A673 (cell line): ENCODE measurements at regions not wholly inside any gene's neighbourhood (a gene's known extent, or its start where the extent isn't known, plus 50 kb on each side); places are given as distances from the start of the nearest gene placed in this dataset.

Experiments
- BruUV-seq: library from RNA; stranded (reverse); fragments of 400-500 nt; replicated peaks from 2 replicates; lab custom pipeline; 2021; lab: Mats Ljungman, UMichigan
- CTCF ChIA-PET: fragments of 300-600 bp; sonication (Branson Sonifier 250); formaldehyde crosslinking; loops from one replicate; lab custom pipeline; 2022; ENCODE audit warnings: antibody characterized with exemption; lab: Charles Lee
- POLR2A ChIA-PET: fragments of 300-600 bp; sonication (Branson Sonifier 250); formaldehyde crosslinking; loops from one replicate; lab custom pipeline; 2022; ENCODE audit warnings: antibody characterized with exemption; ENCODE audit not compliant: low non-redundant PET; lab: Charles Lee
- DNase-seq: peaks from one replicate; pipeline ENCODE4 v3.0.0-alpha.2; 2015; ENCODE audit warnings: low spot score
- H3K27ac ChIP-seq: fragments of 200-600 bp; sonication (generic); 2 replicates; pipeline ENCODE4 v1.5.1; 2016; ENCODE audit warnings: mixed run types, low read depth, mild to moderate bottlenecking, mixed read lengths, antibody characterized with exemption, low read length; ENCODE audit not compliant: poor library complexity, severe bottlenecking
- H3K27me3 ChIP-seq: fragments of 200-600 bp; sonication (generic); replicated peaks from 2 replicates; pipeline ENCODE4 v1.6.1; 2017; ENCODE audit warnings: mixed run types, low read depth, mild to moderate bottlenecking, mixed read lengths, antibody characterized with exemption, low read length; ENCODE audit not compliant: insufficient read depth, poor library complexity
- H3K36me3 ChIP-seq: fragments of 200-600 bp; sonication (generic); 2 replicates; pipeline ENCODE4 v1.6.1; 2016; ENCODE audit warnings: mixed run types, mild to moderate bottlenecking, mixed read lengths, antibody characterized with exemption, low read length; ENCODE audit not compliant: insufficient read depth, poor library complexity, severe bottlenecking
- H3K4me1 ChIP-seq: fragments of 200-600 bp; sonication (generic); 2 replicates; pipeline ENCODE4 v1.6.1; 2017; ENCODE audit warnings: mixed run types, mild to moderate bottlenecking, mixed read lengths, antibody characterized with exemption, low read length; ENCODE audit not compliant: insufficient read depth, poor library complexity, severe bottlenecking
- H3K4me3 ChIP-seq: fragments of 200-600 bp; sonication (generic); 2 replicates; pipeline ENCODE4 v1.5.1; 2016; ENCODE audit warnings: low read depth, mixed run types, mild to moderate bottlenecking, mixed read lengths, low read length; ENCODE audit not compliant: poor library complexity, severe bottlenecking
- H3K9me3 ChIP-seq: fragments of 200-600 bp; sonication (generic); 2 replicates; pipeline ENCODE4 v1.6.1; 2016; ENCODE audit warnings: mixed run types, low read depth, mild to moderate bottlenecking, mixed read lengths, antibody characterized with exemption, low read length; ENCODE audit not compliant: poor library complexity, severe bottlenecking
- CTCF ChIP-seq: fragments of 300-800, 200-600 bp; sonication (generic); conservative IDR thresholded peaks from 2 replicates; pipeline ENCODE4 v1.5.1; 2017; ENCODE audit warnings: low read depth, mild to moderate bottlenecking, antibody characterized with exemption, low read length, moderate library complexity, mixed read lengths
- EZH2 ChIP-seq: fragments of 200-600 bp; sonication (generic); IDR thresholded peaks from 2 replicates; pipeline ENCODE4 v1.6.1; 2017; ENCODE audit warnings: borderline replicate concordance, low read depth, mild to moderate bottlenecking, mixed read lengths, antibody characterized with exemption, low read length; ENCODE audit not compliant: poor library complexity, severe bottlenecking
- intact Hi-C: fragments of 100-400 bp; cut with micrococcal nuclease; formaldehyde crosslinking; loops from one replicate; pipeline ENCODE4 v1.10.0; 2022; ENCODE audit not compliant: unreplicated experiment

- POLR2A ChIA-PET, result no interaction called here
- Histone ChIP-seq H3K36me3 (no peaks in the 10 kb centered on the region), H3K4me3 (no peak overlapping the region), H3K4me1 (no peaks in the 10 kb centered on the region), H3K27ac (no peak overlapping the region), H3K9me3 (no peaks in the 10 kb centered on the region), H3K27me3 (peaks cover 6% of the 10 kb centered on the region)
- intact Hi-C loops, result no loop called here
- CTCF ChIA-PET, result no interaction called here
- DNase-seq, result no peak
- TF ChIP-seq EZH2 (no peak), CTCF (no peak)
- BruUV-seq, result no TSS peak
Observed at GRCh38 chr9:38153910-38154291, 84.9 kb upstream of the SHB start.

GRCh38 chr9:38153152-38153909 lies 84.3 kb upstream of the SHB start:
- Histone ChIP-seq H3K27me3 (peaks cover 10% of the 10 kb centered on the region), H3K9me3 (no peaks in the 10 kb centered on the region), H3K4me3 (no peak overlapping the region), H3K27ac (no peak overlapping the region), H3K36me3 (no peaks in the 10 kb centered on the region), H3K4me1 (no peaks in the 10 kb centered on the region)
- BruUV-seq, result no TSS peak
- TF ChIP-seq CTCF, result no peak
- CTCF ChIA-PET, result no interaction called here
- no peak for DNase-seq
- POLR2A ChIA-PET, result no interaction called here
- intact Hi-C loops, result no loop called here

- no peak for DNase-seq
- CTCF ChIA-PET, result no interaction called here
- peaks cover 17% of the 10 kb centered on the region for H3K27me3 ChIP-seq
- H3K27ac ChIP-seq, result no peak overlapping the region
- POLR2A ChIA-PET, result no interaction called here
- no peaks in the 10 kb centered on the region for H3K36me3 ChIP-seq
- H3K9me3 ChIP-seq, result no peaks in the 10 kb centered on the region
- no TSS peak for BruUV-seq
- intact Hi-C loops, result loop anchor here (10.0 kb wide), 1 partner anchor 205 kb away; no protein-coding TSS in a partner anchor
- no peaks in the 10 kb centered on the region for H3K4me1 ChIP-seq
- TF ChIP-seq CTCF, result no peak
- no peak for TF ChIP-seq EZH2
- H3K4me3 ChIP-seq, result no peak overlapping the region
Observed at GRCh38 chr9:38149647-38150046, 80.6 kb upstream of the SHB start.
